Testis (tissue), 2 donors: ENCODE measurements at regions not wholly inside any gene's neighbourhood (a gene's known extent, or its start where the extent isn't known, plus 50 kb on each side); places are given as distances from the start of the nearest gene placed in this dataset.

ENCODE experiments used
- DNase-seq: peaks from one replicate; pipeline ENCODE4 v3.0.0-alpha.2; 2019
- H3K27ac ChIP-seq, 2 donors: fragments of 200-600 bp; sonication (generic); one replicate each; pipeline ENCODE4 v1.5.1; 2019
- H3K27me3 ChIP-seq: fragments of 200-600 bp; sonication (generic); one replicate; pipeline ENCODE4 v1.5.1; 2019
- H3K36me3 ChIP-seq: fragments of 200-600 bp; sonication (generic); one replicate; pipeline ENCODE4 v1.5.1; 2017; ENCODE audit warnings: low read depth; ENCODE audit errors: missing control alignments
- H3K4me1 ChIP-seq: fragments of 200-600 bp; sonication (generic); one replicate; pipeline ENCODE4 v1.5.1; 2019
- H3K4me3 ChIP-seq, 2 donors: fragments of 200-600 bp; sonication (generic); one replicate each; pipeline ENCODE4 v1.5.1; 2017 to 2019
- H3K9me3 ChIP-seq: fragments of 200-600 bp; sonication (generic); one replicate; pipeline ENCODE4 v1.5.1; 2017
- POLR2A ChIP-seq: fragments of 450-650 bp; IDR thresholded peaks from one replicate; pipeline ENCODE4 v1.6.1; 2017; ENCODE audit warnings: antibody characterized with exemption, mild to moderate bottlenecking, moderate library complexity
- WGBS, 2 donors: methylation state at CpG; one replicate each; pipeline ENCODE4 v1.1.5; 2018; 5-methylcytosine and 5-hydroxymethylcytosine counted together
- intact Hi-C: fragments of 100-400 bp; cut with DNase I; formaldehyde crosslinking; loops from one replicate; pipeline ENCODE4 v1.15.1; 2023; ENCODE audit warnings: low total_unique reads
- TF ChIP-seq, protein P1 (sequence below), 3 experiments: fragments of 450-650 bp in 2 of 3; fragments of 200-600 bp in 1 of 3; sonication (generic) in 1 of 3; IDR thresholded peaks; one replicate each; pipeline ENCODE4 v1.5.1; 2016 to 2019; ENCODE audit warnings: antibody characterized with exemption in 3 of 3, mild to moderate bottlenecking in 2 of 3, moderate library complexity in 1 of 3

DNA sequence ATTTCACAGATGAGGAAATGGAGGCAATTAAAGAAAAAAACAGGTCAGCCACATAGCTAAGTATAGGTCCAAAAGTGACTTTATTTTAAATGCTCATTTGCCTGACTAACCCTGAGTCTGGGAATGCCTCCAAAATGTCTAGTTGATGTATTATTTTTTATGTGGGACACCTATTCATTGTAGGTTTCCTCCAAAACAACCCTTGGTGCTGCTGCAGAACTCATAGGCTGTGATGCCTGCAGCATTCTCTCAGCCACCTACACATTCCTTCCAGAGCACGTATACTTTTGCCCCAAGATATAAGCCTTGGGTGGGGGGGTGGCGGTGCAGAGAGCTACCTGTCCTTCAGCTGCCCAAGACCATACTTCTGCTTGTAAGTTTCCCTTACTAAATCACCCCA lies 77.4 kb downstream of the MSX2 start:
- no peak for TF ChIP-seq POLR2A
- TF ChIP-seq, protein P1, sequence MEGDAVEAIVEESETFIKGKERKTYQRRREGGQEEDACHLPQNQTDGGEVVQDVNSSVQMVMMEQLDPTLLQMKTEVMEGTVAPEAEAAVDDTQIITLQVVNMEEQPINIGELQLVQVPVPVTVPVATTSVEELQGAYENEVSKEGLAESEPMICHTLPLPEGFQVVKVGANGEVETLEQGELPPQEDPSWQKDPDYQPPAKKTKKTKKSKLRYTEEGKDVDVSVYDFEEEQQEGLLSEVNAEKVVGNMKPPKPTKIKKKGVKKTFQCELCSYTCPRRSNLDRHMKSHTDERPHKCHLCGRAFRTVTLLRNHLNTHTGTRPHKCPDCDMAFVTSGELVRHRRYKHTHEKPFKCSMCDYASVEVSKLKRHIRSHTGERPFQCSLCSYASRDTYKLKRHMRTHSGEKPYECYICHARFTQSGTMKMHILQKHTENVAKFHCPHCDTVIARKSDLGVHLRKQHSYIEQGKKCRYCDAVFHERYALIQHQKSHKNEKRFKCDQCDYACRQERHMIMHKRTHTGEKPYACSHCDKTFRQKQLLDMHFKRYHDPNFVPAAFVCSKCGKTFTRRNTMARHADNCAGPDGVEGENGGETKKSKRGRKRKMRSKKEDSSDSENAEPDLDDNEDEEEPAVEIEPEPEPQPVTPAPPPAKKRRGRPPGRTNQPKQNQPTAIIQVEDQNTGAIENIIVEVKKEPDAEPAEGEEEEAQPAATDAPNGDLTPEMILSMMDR (IDR thresholded peaks at IDR 0.05), result no peak
- H3K4me3 ChIP-seq, result no peak overlapping the region
- no peaks in the 10 kb centered on the region for H3K27me3 ChIP-seq
- 78 to 96% methylated on average over 2 of the region's 2 CpGs for WGBS, 2 donors
- no peaks in the 10 kb centered on the region for H3K36me3 ChIP-seq
- no peak for DNase-seq
- H3K9me3 ChIP-seq, result no peaks in the 10 kb centered on the region
- H3K27ac ChIP-seq, result no peak overlapping the region
- intact Hi-C loops, result no loop called here
- no peaks in the 10 kb centered on the region for H3K4me1 ChIP-seq

DNA sequence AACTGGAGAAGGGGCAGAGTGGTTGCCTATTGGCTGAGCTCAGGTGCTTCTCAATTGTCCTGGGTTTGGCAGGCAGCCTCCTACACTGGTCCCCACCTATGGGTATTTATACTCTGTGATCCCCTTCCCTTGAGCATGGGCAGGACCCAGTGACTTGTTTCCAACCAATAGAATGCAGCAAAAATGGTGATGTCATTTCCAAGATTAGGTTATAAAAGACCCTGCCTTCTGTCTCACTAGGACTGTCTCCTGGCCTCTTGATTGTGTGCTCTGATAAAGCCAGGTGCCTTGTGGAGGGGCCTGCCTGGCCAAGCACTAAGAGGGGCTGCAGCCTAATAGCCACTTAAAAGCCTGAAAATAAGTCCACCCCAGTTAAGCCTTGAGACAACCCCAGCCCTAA lies 76.1 kb downstream of the MSX2 start:
- Histone ChIP-seq H3K4me3 (no peak overlapping the region), H3K36me3 (no peaks in the 10 kb centered on the region), H3K4me1 (no peaks in the 10 kb centered on the region), H3K27ac (no peak overlapping the region), H3K9me3 (no peaks in the 10 kb centered on the region), H3K27me3 (no peaks in the 10 kb centered on the region)
- no peak for TF ChIP-seq POLR2A
- TF ChIP-seq, protein P1 (IDR thresholded peaks at IDR 0.05), result no peak
- no peak for DNase-seq
- intact Hi-C loops, result no loop called here

DNA sequence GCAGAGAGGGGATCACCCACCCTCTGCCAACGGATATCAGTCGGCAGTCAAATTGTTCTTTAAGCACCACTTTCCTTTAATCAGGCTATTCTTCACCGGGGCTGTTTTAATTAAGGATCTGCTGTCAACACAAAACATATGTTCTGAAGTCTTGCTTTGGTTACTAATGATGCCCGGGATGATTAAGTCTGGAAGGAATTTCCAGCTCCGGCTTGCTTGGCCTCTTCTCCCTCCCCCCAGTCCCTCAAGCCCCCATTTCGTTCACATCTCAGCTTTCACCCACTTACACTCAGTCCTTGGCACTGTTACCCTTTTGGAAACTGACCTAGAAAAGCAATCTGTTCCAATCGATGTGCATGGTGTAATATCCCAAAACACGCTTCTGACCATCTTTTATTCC lies 74.7 kb downstream of the MSX2 start:
- no peak overlapping the region for H3K4me3 ChIP-seq
- H3K27ac ChIP-seq, result no peak overlapping the region
- no peaks in the 10 kb centered on the region for H3K27me3 ChIP-seq
- WGBS, 2 donors, result 29 to 34% methylated on average over 8 of the region's 8 CpGs
- TF ChIP-seq, protein P1 (IDR thresholded peaks at IDR 0.05), result no peak
- TF ChIP-seq POLR2A, result no peak
- H3K4me1 ChIP-seq, result no peaks in the 10 kb centered on the region
- intact Hi-C loops, result loop anchor here (10.0 kb wide), 1 partner anchor 374 kb away; no protein-coding TSS in a partner anchor
- H3K36me3 ChIP-seq, result no peaks in the 10 kb centered on the region
- H3K9me3 ChIP-seq, result no peaks in the 10 kb centered on the region
- DNase-seq, result no peak

DNA sequence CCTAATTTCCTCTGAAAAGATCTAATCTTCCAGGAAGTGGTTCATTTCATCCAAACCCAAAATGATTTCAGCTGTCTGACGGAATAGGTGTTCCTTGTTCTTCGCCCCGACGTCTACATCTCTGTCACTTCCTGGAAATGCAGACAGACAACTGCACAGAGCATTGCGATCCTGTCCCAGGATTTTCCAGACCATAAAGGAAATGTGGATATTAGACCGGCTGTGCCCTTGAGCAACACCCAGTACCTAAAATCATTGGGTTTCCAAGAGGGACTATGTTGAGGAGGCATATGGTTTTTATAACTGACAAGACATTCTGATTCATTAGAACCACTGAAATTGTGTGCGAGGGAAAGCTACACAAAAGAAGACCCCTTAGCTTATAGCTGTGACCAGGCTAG lies 74.2 kb downstream of the MSX2 start:
- H3K27me3 ChIP-seq, result no peaks in the 10 kb centered on the region
- H3K9me3 ChIP-seq, result no peaks in the 10 kb centered on the region
- H3K36me3 ChIP-seq, result no peaks in the 10 kb centered on the region
- WGBS, 2 donors, result 80 to 83% methylated on average over 7 of the region's 7 CpGs
- TF ChIP-seq, protein P1 (IDR thresholded peaks at IDR 0.05), result no peak
- TF ChIP-seq POLR2A, result no peak
- no peak overlapping the region for H3K4me3 ChIP-seq
- no peak overlapping the region for H3K27ac ChIP-seq
- DNase-seq, result no peak
- no peaks in the 10 kb centered on the region for H3K4me1 ChIP-seq
- intact Hi-C loops, result loop anchor here (10.0 kb wide), 1 partner anchor 374 kb away; no protein-coding TSS in a partner anchor

DNA sequence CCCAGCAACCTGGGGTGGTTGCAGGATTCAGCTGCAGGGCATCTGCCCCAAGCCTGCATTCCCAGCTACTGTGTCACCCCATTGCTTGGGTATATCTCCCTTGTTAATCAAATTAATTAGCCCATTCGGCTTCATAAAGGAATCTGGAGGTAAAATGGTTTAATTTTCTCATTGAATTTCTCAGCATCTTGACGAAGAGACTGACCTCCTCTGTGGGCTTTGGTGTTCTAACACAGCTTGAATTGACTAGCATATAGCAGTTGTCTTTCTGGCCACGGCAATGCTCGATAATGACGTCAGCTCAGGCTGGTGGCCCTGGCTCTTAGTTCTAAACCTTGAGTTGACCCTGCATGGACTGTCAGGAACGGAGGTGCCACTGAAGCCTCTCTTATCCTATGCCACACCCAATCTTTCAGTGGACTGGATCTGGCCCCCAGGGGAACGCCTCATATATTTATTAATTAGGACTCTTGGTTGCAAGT lies 72.4 kb downstream of the MSX2 start:
- H3K27me3 ChIP-seq, result no peaks in the 10 kb centered on the region
- no peaks in the 10 kb centered on the region for H3K4me1 ChIP-seq
- DNase-seq, result no peak
- no peak overlapping the region for H3K27ac ChIP-seq
- H3K4me3 ChIP-seq, result no peak overlapping the region
- intact Hi-C loops, result loop anchor here (10.0 kb wide), 1 partner anchor 372 kb away; no protein-coding TSS in a partner anchor
- H3K9me3 ChIP-seq, result no peaks in the 10 kb centered on the region
- TF ChIP-seq, protein P1 (IDR thresholded peaks at IDR 0.05), result no peak
- TF ChIP-seq POLR2A, result no peak
- H3K36me3 ChIP-seq, result no peaks in the 10 kb centered on the region
- 90 to 93% methylated on average over 7 of the region's 7 CpGs for WGBS, 2 donors
